Erythroblast (primary cell): ENCODE measurements at regions not wholly inside any gene's neighbourhood (a gene's known extent, or its start where the extent isn't known, plus 50 kb on each side); places are given as distances from the start of the nearest gene placed in this dataset.

Source experiments
- GATA1 ChIP-seq: IDR thresholded peaks from 2 replicates; pipeline ENCODE4 v1.6.1; 2011; ENCODE audit warnings: low read depth, mild to moderate bottlenecking, control low read depth, low read length, moderate library complexity
- POLR2A ChIP-seq: IDR thresholded peaks from 2 replicates; pipeline ENCODE4 v1.6.1; 2011; ENCODE audit warnings: mild to moderate bottlenecking, low read length

GRCh38 chr14:36449903-36450302, 70.1 kb downstream of the NKX2-1 start:
- TF ChIP-seq POLR2A (no peak), GATA1 (no peak)
